HUDEP-2 (cell line): ENCODE measurements at regions not wholly inside any gene's neighbourhood (a gene's known extent, or its start where the extent isn't known, plus 50 kb on each side); places are given as distances from the start of the nearest gene placed in this dataset.

Source experiments
- DNase-seq, 76 experiments: peaks; one replicate each; lab custom pipeline; 2025; ENCODE audit not compliant: unreplicated experiment in 76 of 76; lab: John Stamatoyannopoulos, UW

DNA sequence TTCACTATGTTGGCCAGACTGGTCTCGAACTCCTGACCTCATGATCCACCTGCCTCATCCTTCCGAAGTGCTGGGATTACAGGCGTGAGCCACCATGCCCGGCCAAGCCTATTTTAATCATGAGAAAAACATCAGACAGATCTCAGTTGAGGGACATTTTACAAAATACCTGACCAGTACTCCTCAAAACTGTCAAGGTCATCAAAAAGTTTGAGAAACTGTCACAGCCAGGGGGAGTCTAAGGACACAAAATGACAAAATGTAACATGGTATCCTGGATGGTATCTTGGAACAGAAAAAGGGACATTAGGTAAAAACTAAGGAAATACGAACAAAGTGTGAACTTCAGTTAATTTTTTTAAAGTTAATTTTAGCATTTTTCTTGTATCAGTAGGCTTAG lies 219.8 kb upstream of the PPP1R3A start:
- DNase-seq = no peak

DNA sequence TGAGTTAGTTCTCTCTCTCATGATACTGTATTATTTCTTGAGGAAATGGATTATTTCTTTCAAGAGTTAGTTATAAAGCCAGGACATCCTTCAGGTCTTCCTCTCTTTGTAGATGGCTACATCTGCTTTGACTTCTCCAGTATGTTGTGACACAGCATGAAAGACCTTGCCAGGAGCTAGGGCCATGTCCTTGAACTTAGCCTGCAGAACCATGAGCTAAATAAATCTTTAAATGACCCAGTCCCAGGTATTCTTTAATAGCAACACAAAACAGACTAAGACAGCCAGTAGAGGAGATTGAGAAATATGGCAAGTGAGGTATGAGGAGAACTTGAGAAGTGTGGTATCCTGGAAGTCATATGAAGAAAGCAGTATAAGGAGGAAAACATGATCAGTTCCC lies 214.9 kb upstream of the PPP1R3A start:
- no peak for DNase-seq

DNA sequence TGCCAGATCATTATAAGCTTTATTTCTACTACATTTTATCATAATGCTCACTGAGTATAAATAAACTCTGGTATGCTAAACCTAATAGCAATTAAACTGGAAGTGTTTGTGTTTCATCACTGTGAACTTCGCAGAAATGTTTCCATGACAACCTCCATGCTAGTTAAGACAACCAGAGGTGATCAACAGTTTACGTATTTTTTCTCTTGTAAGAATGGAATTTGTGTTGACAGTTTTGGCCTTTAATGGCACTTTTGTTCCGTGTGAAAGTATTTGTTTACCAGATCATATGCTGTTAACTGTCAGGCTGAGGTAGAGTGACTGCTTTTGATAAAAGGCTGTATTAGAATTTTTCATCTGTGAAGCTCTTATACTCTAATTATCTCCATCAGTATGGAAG lies 212.1 kb upstream of the PPP1R3A start:
- DNase-seq = no peak

DNA sequence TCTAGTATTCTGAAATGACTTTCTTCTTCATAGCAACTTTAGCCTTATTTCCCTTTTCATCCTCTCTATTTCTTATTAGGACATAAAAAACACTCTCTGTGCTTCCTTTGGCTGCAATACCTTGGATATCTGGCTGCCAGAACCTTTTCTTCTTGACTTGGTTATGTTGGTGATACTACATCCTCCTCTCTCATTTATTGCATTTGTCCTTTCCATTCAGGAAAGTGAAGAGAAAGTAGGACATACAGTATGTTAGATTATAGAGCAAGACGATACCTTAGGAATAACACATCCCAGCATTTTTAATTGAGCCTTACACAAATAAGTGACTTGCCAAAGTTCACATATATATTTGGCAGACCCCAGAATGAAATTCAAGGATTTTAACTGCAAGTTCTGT lies 210.1 kb upstream of the PPP1R3A start:
- DNase-seq = no peak

DNA sequence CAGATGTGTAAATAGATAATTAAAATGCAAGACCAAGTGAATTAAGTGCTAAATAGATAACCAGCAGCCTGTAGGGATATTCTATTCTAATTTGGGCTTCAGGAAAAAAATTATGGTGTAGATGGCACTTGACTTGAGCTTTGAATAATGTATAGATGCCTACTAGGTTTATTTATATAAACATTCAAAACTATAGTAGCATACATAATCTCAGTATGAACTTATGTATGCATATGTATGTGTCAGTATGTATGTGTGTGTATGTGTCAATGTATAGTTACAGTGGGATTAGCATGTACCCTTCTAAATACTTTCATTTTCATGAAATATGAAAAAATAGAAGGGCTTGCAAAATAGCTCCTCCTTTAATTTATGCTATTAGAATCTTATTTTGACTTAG lies 207.3 kb upstream of the PPP1R3A start:
- no peak for DNase-seq

DNA sequence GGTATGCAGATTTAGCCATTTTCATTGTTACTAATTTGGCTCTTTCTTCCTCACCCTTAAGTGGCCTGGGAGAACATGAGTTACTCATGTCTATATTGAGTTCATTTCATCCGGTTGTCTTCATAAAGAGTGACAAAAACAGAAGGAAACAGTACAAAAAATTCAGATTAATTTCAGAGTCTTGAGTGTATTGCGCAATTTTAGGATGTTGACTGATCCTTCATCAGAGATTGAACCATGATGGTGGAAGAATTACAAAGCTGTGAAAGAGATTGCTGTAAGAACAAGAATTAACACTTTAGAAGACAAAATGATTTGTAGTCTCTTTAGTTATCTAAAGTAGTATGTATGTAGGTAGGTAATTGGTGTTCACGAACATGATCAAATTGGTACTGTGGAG lies 194.0 kb upstream of the PPP1R3A start:
- no peak for DNase-seq

DNA sequence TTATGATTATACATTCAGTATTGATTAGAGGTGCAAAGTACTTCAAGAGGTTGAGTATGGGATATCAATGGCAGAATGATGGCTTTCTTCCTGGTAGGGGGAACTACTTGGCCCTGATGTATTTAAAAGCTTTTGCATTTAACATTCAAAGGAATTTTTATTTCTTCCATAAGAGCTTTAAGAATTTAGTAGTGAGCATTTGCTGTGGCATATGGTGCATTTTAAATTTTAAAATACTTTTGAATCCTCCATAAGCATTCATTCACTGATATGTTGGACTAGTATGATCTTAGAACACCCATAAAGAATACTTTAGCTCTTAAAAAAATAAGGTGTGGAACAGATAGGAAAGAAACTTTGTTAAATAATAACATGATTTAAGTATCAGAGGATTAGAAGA lies 191.9 kb upstream of the PPP1R3A start:
- no peak for DNase-seq

DNA sequence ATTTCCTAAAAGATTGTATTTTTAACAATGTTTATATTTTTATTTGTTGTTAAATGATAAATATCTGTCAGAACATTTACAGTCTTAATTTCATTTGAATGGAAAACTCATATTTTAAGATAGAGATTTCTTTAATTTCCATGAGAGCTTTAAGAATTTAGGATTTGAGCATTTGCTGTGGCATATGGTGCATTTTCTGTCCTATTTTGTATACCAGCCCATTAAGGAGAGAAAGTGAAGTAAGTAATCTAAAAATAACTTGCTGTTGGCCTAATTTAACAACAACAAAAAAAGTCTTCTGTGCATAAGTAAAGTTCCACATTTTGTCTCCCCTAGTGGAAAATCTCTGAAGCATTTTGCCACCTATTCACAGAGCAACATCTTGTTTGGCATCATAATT lies 190.9 kb upstream of the PPP1R3A start:
- DNase-seq = no peak

DNA sequence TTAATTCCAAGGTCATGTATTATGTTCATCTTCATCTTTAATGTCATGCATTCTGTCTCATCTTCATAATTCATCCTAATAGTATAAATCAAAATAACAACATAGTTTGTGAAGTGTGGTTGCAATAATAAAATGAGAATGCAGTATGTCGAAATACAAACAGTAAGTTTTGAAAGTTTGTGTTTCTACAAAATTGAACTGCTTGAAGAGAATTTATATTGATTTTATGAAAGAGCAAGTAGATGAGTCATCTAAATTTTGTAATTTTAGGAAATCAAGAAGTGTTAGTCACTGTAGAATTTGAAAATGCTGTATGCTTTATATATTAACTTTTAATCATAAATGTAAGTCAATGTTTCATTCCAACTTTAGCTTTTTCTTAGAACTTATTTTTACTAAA lies 190.5 kb upstream of the PPP1R3A start:
- DNase-seq = no peak

DNA sequence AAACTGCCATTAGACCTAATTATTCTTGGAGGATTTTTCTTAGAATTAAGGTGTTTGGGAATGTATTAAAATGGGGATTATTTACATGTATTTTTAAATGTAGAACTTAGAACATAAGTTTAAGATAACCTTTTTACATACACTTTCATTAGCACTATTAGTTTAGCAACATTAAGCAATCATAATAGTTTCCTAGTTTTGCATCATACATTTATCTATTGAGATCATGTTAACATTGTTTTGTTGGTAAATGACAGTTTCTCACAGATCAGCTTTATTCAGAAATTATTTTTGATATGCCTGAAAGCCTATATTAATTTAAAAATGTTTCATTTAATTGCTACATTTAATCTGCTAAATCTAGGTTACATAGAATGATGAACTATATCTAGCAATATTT lies 189.7 kb upstream of the PPP1R3A start:
- no peak for DNase-seq

DNA sequence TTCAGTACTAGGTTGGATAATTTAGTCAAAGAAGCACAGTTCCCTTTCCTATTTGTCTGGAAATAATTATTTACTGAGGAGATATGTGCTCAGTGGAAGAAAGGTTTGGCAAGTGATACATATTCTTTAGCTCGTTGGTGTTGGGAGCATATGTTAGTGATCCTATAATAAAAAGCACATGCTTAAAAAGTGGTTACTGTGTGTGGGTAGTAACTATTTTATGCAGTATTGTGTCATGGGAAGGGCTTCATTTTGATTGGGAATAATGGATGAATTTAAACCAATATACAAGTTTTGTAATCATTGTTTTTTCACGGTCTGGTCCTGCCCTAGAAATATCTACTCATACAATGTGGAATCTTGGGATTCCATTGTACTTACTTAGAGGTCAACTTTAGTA lies 188.7 kb upstream of the PPP1R3A start:
- DNase-seq = no peak

DNA sequence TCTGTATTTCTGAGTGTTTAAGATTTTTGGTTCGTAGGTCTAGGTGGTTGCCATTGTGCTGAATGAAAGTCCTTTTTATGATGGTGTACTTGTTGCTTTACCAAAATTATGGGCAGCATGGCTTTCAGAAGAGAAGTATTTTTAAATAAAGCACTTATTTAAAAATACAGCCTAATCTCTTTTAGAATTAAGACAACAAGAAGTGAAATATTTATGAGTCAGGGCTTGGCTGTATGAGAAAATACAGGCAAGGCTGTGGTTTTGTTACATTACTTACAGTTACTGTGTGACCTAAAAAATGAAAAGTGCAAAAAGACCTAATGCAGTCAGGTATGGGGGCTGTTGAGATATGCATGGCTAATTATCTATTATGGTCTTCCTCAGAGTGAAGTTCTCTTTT lies 185.2 kb upstream of the PPP1R3A start:
- no peak for DNase-seq

DNA sequence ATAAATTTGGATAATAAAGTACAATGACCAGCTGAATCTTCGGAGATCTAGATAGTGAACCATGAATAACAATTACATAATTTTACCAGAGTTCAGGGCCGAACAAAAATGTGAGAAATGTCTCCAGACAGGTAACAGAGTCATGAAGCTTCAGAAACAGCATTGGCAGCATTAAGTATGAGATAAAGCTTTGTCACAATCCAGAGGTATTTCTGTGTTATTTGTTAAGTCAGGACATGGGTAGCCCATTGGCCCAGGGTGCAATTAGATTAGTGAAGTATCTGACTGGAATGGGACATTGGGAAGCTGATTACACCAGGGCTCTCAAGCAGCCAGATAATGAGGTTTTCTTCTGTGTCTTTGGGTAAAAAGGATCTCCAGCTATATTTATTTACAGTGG lies 184.2 kb upstream of the PPP1R3A start:
- no peak for DNase-seq

DNA sequence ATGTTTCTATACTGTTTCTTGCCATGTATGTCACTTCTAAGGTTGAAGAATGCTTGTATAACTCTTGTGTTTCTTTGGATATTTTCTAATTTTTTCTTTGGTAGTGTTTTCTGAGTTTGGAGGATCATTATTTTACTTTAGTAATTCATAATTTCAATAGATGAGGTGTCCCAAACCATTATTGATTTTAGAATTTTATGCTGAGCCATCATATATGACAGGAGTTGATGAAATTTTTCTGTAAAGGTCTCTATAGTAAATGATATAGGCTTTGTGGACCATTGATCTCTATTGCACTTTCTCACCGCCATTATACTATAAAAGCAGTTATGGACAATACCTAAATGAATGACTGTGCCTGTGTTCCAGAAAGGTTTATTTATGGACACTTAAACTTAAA lies 183.3 kb upstream of the PPP1R3A start:
- DNase-seq = no peak

DNA sequence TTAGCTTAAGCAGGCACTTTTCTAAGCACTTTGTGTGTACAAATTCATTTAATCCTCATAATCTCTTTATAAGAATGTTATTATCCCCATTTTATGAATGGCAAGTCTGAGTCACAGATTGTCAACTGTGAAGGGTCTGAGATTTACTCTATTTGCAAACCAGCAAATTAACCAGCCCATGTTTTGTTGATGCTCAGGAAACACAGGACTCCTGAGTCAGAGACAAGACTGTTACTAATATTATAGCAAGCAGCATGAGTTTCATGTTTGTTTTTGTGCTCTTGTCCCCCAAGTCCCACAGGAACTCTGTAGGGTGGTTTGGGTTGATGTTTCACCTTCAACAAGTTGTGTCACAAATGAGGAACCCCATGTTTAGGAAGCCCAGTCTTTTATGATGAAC lies 182.0 kb upstream of the PPP1R3A start:
- DNase-seq = no peak

DNA sequence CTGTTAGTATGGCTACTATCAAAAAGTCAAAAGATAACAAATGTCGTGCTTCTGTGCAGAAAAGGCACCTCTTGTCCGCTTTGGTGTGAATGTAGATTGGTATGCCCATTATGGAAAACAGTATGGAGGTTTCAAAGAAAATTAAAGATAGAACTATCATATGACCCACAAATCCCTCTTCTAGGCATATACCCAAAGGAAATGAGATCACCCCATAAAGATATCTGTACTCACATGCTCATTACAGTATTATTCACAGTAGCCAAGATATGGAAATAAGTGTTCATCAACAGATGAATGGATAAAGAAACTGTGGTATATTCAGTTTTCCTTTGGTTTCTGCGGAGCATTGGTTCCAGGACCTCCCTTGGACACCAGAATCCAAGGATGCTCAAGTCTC lies 180.5 kb upstream of the PPP1R3A start:
- DNase-seq = no peak

DNA sequence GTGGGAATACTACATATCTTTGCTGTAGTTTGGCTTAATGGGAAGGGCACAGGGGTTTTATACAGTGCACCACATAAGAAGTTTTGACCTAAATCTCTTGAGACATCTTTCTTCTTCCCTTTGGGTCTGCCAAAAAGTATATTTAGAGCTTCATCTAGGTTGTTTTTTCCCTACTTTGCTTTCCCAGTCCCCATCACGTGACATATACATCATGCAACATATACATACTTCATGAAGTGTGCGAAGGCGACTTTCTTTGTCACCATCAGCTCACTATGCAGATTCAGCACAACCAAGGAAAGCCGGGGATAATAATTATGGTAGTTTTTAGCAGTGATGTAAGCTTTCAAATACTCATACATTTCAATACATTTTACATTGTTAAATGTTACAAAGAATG lies 177.1 kb upstream of the PPP1R3A start:
- no peak for DNase-seq

DNA sequence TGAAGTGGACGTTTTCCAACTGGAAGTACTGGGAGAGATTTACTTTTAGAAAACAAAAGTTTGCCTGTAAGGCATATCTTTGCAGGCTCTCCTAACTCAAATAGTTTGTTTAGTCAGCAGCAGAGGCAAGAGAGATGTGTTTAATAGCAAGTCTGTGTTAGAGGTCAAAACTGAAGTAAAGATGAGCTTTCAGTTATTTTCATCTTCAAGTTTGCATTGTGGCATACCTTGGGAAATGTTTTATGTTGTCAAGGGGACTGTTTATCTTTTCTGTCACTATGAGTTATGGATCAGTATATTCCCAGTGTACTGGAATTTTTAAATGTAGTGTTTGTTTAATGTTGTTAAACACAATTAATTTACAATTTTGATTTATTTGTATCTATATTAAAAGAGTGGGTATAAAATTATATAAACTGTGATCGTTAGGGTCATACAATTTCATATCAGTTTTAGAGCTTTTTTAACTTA lies 169.7 kb upstream of the PPP1R3A start:
- DNase-seq = no peak

DNA sequence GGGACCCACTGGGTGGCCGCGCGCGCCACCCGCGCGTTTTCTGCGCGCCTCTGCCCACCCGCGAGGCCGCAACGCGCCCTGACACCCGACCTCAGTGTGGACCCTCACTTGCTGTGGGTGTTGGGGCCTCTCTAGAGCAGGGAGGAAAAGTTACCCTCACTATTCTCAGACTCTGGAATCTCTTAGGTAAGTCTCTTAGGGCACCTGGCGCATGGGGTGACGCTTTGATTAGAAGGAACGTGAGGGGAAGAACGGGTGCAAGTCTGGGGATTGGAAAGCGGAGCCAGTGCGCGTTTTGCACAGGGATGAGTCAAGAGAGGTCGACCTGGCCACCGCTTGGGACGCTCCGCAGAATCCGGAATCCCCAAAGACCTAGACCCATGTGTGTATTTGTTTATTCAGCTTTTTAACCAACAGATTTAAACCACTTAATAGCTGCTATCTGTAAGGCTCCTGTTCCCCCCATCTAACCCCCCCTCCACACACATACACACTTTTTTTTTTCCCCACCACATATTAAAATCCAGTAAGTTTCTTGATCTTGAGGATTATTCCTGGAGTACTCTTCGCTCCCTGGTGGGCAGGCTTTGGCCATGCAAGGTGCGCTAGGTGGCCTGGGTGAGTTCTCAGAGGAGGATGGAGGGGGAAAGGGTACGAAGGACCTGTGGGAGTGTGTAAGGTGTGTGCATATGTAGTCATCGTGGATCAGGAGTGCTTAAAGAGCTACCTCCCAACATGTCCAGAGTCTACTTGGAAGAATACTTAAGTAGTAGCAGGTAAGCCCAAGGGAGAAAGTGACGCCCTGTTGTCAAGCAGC lies 169.1 kb upstream of the PPP1R3A start:
- DNase-seq = no peak

DNA sequence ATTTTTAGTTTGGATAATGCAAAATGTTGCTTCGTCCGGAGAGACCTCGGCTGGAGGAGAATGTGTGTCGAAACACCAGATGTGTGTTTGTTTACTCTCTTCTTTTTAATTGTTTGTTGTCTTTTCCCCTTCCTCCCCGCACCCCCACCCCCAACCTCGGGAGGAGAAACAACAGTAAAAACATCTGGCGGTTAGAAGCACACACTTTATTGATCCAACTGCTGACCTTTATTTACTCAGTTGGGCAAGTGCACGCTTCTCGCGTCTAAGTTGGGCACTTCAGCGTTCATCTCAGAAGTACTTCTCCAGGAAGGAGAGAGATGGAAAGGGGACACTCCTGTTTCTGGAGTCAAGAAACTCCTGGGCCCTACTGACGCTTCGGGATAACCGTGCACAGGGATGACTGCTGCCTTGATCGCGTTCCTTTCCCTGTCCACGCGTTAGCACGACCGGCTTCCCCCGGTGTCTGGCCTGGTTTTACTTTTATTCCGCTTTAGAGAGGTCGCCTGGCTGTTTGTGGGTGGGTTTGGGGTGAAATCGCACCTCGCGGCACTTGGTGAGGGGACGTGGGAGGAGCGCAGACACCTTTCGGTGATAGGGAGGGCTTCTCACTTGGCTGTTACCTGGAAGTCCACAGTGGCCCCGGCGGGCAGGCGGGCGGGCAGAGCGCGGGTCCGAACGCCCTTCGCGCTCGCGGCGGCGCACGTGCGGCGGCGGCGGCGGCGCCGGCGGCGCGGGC lies 168.3 kb upstream of the PPP1R3A start:
- DNase-seq = no peak

DNA sequence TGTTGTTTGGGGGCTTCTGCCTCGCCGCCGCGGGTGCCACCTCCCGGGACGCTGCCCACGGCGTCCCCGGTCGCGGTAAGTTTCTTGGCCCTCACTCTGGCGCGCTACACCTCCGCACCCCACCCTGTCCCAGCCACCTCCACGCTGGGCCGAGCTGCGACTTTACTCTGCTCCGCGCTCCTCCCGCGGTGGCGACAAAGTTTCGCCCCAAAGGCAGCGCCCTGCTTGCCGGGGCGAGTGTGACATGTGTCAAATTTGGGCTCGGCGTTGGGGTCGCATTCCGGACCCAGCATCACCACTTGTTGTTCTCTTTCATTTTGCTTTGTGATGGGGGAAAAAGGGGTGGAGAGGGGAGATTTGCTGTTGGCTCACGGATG lies 167.7 kb upstream of the PPP1R3A start:
- peak in 1 of 76 experiments; percentile 3 for DNase-seq
